Peyer's patch (tissue), 4 donors: ENCODE measurements at regions not wholly inside any gene's neighbourhood (a gene's known extent, or its start where the extent isn't known, plus 50 kb on each side); places are given as distances from the start of the nearest gene placed in this dataset.

Experiments used
- DNase-seq, 3 donors: peaks; one replicate each; pipeline ENCODE4 v3.0.0-alpha.2; 2017 to 2019
- H3K27ac ChIP-seq, 4 donors: fragments of 200-600 bp; sonication (generic); one replicate each; pipeline ENCODE4 v1.5.1; 2016 to 2019
- H3K27me3 ChIP-seq, 2 donors: fragments of 200-600 bp; sonication (generic); one replicate each; pipeline ENCODE4 v1.5.1; 2019
- H3K36me3 ChIP-seq, 3 donors: fragments of 200-600 bp; sonication (generic); one replicate each; pipeline ENCODE4 v1.5.1; 2016 to 2019
- H3K4me1 ChIP-seq, 4 donors: fragments of 200-600 bp; sonication (generic); one replicate each; pipeline ENCODE4 v1.5.1; 2016 to 2019
- H3K4me3 ChIP-seq, 4 donors: fragments of 200-600 bp; sonication (generic); 1 replicate in 3 of 4; 2 replicates in 1 of 4; pipeline ENCODE4 v1.5.1; 2016 to 2019; ENCODE audit warnings: mild to moderate bottlenecking in 1 of 4
- H3K9me3 ChIP-seq, 4 donors: fragments of 200-600 bp; sonication (generic); one replicate each; pipeline ENCODE4 v1.5.1; 2016 to 2019; ENCODE audit warnings: mild to moderate bottlenecking in 1 of 4
- CTCF ChIP-seq, 6 experiments: fragments of 450-650 bp in 4 of 6; fragments of 200-600 bp in 2 of 6; sonication (generic) in 1 of 6; IDR thresholded peaks; one replicate each; pipeline ENCODE4 v1.5.1; 2017 to 2019; ENCODE audit warnings: antibody characterized with exemption in 6 of 6, mild to moderate bottlenecking in 3 of 6, moderate library complexity in 1 of 6
- POLR2A ChIP-seq, 2 donors: fragments of 450-650 bp; IDR thresholded peaks; one replicate each; pipeline ENCODE4 v1.5.1; 2017; ENCODE audit warnings: antibody characterized with exemption in 2 of 2, mild to moderate bottlenecking in 2 of 2, moderate library complexity in 2 of 2

GRCh38 chr6:156126535-156126934, 650.6 kb upstream of the ARID1B start:
- Histone ChIP-seq H3K4me3 (no peak overlapping the region), H3K27ac (no peak overlapping the region), H3K4me1 (no peaks in the 10 kb centered on the region), H3K9me3 (no peaks in the 10 kb centered on the region), H3K27me3 (no peaks in the 10 kb centered on the region), H3K36me3 (no peaks in the 10 kb centered on the region)
- DNase-seq, result no peak
- TF ChIP-seq CTCF (IDR thresholded peaks at IDR 0.05) (no peak), POLR2A (IDR thresholded peaks at IDR 0.05) (no peak)

- DNase-seq, result no peak
- H3K27me3 ChIP-seq, result no peaks in the 10 kb centered on the region
- no peak overlapping the region for H3K4me3 ChIP-seq
- no peak overlapping the region for H3K27ac ChIP-seq
- H3K36me3 ChIP-seq, result no peaks in the 10 kb centered on the region
- H3K4me1 ChIP-seq, result no peaks in the 10 kb centered on the region
- no peaks in the 10 kb centered on the region for H3K9me3 ChIP-seq
- TF ChIP-seq POLR2A (IDR thresholded peaks at IDR 0.05) (no peak), CTCF (IDR thresholded peaks at IDR 0.05) (no peak)
These were observed 651.3 kb upstream of the ARID1B start for GRCh38 chr6:156125844-156126243.

- H3K4me1 ChIP-seq, result no peaks in the 10 kb centered on the region
- no peak for TF ChIP-seq POLR2A (IDR thresholded peaks at IDR 0.05)
- no peak for TF ChIP-seq CTCF (IDR thresholded peaks at IDR 0.05)
- no peak overlapping the region for H3K4me3 ChIP-seq
- no peaks in the 10 kb centered on the region for H3K36me3 ChIP-seq
- DNase-seq, result no peak
- H3K27me3 ChIP-seq, result no peaks in the 10 kb centered on the region
- H3K9me3 ChIP-seq, result no peaks in the 10 kb centered on the region
- H3K27ac ChIP-seq, result no peak overlapping the region
These were observed 653.4 kb upstream of the ARID1B start for GRCh38 chr6:156123731-156124130.

GRCh38 chr6:156121973-156122372, 655.2 kb upstream of the ARID1B start:
- DNase-seq, result no peak
- no peaks in the 10 kb centered on the region for H3K36me3 ChIP-seq
- H3K9me3 ChIP-seq, result no peaks in the 10 kb centered on the region
- no peak overlapping the region for H3K27ac ChIP-seq
- H3K4me3 ChIP-seq, result no peak overlapping the region
- H3K27me3 ChIP-seq, result no peaks in the 10 kb centered on the region
- TF ChIP-seq POLR2A (IDR thresholded peaks at IDR 0.05) (no peak), CTCF (IDR thresholded peaks at IDR 0.05) (no peak)
- no peaks in the 10 kb centered on the region for H3K4me1 ChIP-seq

GRCh38 chr6:156114541-156114940, 658.9 kb upstream of the NOX3 start:
- TF ChIP-seq POLR2A (IDR thresholded peaks at IDR 0.05), result no peak
- no peak for TF ChIP-seq CTCF (IDR thresholded peaks at IDR 0.05)

GRCh38 chr6:156113631-156114030, 658.0 kb upstream of the NOX3 start:
- no peaks in the 10 kb centered on the region for H3K27me3 ChIP-seq
- DNase-seq, result no peak
- H3K9me3 ChIP-seq, result no peaks in the 10 kb centered on the region
- H3K36me3 ChIP-seq, result no peaks in the 10 kb centered on the region
- H3K4me1 ChIP-seq, result no peaks in the 10 kb centered on the region
- no peak overlapping the region for H3K4me3 ChIP-seq
- H3K27ac ChIP-seq, result no peak overlapping the region
- TF ChIP-seq POLR2A (IDR thresholded peaks at IDR 0.05) (no peak), CTCF (IDR thresholded peaks at IDR 0.05) (no peak)

More at GRCh38 chr6:156114541-156114940, 658.9 kb upstream of the NOX3 start:
- H3K4me3 ChIP-seq, result no peak overlapping the region
- H3K9me3 ChIP-seq, result no peaks in the 10 kb centered on the region
- no peaks in the 10 kb centered on the region for H3K4me1 ChIP-seq
- H3K27ac ChIP-seq, result no peak overlapping the region
- DNase-seq, result no peak
- H3K36me3 ChIP-seq, result no peaks in the 10 kb centered on the region
- H3K27me3 ChIP-seq, result no peaks in the 10 kb centered on the region
